H9 (cell line): ENCODE measurements at regions not wholly inside any gene's neighbourhood (a gene's known extent, or its start where the extent isn't known, plus 50 kb on each side); places are given as distances from the start of the nearest gene placed in this dataset.

Experiments
- DNase-seq: peaks from one replicate; pipeline ENCODE4 v3.0.0-alpha.2; 2017
- H2AFZ ChIP-seq: one replicate; pipeline ENCODE4 v1.6.1; 2013; ENCODE audit warnings: mild to moderate bottlenecking, low read length, control low read depth, moderate library complexity
- H2AK5ac ChIP-seq: 2 replicates; pipeline ENCODE4 v1.6.1; 2013; ENCODE audit warnings: low read length, control low read depth, mixed read lengths; ENCODE audit not compliant: insufficient read length
- H2BK120ac ChIP-seq: one replicate; pipeline ENCODE4 v1.6.1; 2013; ENCODE audit warnings: low read depth, mild to moderate bottlenecking, low read length, control low read depth, inconsistent platforms; ENCODE audit not compliant: poor library complexity, severe bottlenecking
- H2BK12ac ChIP-seq: 2 replicates; pipeline ENCODE4 v1.6.1; 2013; ENCODE audit warnings: low read length, control low read depth, mixed read lengths, low read depth; ENCODE audit not compliant: insufficient read length
- H2BK15ac ChIP-seq: 2 replicates; pipeline ENCODE4 v1.6.1; 2013; ENCODE audit warnings: low read depth, low read length, control low read depth
- H2BK20ac ChIP-seq: one replicate; pipeline ENCODE4 v1.6.1; 2013; ENCODE audit warnings: low read depth, mild to moderate bottlenecking, low read length, control low read depth, inconsistent platforms; ENCODE audit not compliant: poor library complexity, severe bottlenecking
- H2BK5ac ChIP-seq: 2 replicates; pipeline ENCODE4 v1.6.1; 2013; ENCODE audit warnings: low read length, control low read depth, mixed read lengths; ENCODE audit not compliant: insufficient read length
- H3K14ac ChIP-seq: 2 replicates; pipeline ENCODE4 v1.6.1; 2013; ENCODE audit warnings: low read length, control low read depth; ENCODE audit not compliant: insufficient read depth
- H3K18ac ChIP-seq: 2 replicates; pipeline ENCODE4 v1.6.1; 2013; ENCODE audit warnings: low read depth, mild to moderate bottlenecking, mixed read lengths, low read length, control low read depth; ENCODE audit not compliant: insufficient read length
- H3K23ac ChIP-seq: 2 replicates; pipeline ENCODE4 v1.6.1; 2013; ENCODE audit warnings: low read length, control low read depth, mixed read lengths, low read depth; ENCODE audit not compliant: insufficient read length
- H3K23me2 ChIP-seq: 2 replicates; pipeline ENCODE4 v1.6.1; 2013; ENCODE audit warnings: low read depth, mild to moderate bottlenecking, mixed read lengths, low read length, control low read depth; ENCODE audit not compliant: insufficient read length, poor library complexity, severe bottlenecking
- H3K27ac ChIP-seq: 2 replicates; pipeline ENCODE4 v1.5.1; 2013; ENCODE audit warnings: low read length, control low read depth, mixed read lengths, low read depth; ENCODE audit not compliant: insufficient read length
- H3K27me3 ChIP-seq: 2 replicates; pipeline ENCODE4 v1.6.1; 2013; ENCODE audit warnings: low read length, control low read depth, inconsistent platforms; ENCODE audit not compliant: insufficient read depth
- H3K4ac ChIP-seq: 2 replicates; pipeline ENCODE4 v1.6.1; 2013; ENCODE audit warnings: low read depth, mild to moderate bottlenecking, control low read depth, inconsistent platforms, low read length, moderate library complexity
- H3K4me1 ChIP-seq: 2 replicates; pipeline ENCODE4 v1.6.1; 2013; ENCODE audit warnings: low read length, control low read depth, inconsistent platforms; ENCODE audit not compliant: insufficient read depth
- H3K4me2 ChIP-seq: 2 replicates; pipeline ENCODE4 v1.6.1; 2013; ENCODE audit warnings: low read length, control low read depth, mixed read lengths; ENCODE audit not compliant: insufficient read length, insufficient read depth
- H3K56ac ChIP-seq: 2 replicates; pipeline ENCODE4 v1.6.1; 2013; ENCODE audit warnings: low read depth, mild to moderate bottlenecking, mixed read lengths, low read length, control low read depth; ENCODE audit not compliant: insufficient read length
- H3K79me1 ChIP-seq: 2 replicates; pipeline ENCODE4 v1.6.1; 2013; ENCODE audit warnings: low read depth, mild to moderate bottlenecking, moderate library complexity, low read length, control low read depth, inconsistent platforms; ENCODE audit not compliant: insufficient read depth, poor library complexity, severe bottlenecking
- H3K79me2 ChIP-seq: 2 replicates; pipeline ENCODE4 v1.6.1; 2013; ENCODE audit warnings: low read length, control low read depth, inconsistent platforms; ENCODE audit not compliant: insufficient read depth
- H3K9ac ChIP-seq: 2 replicates; pipeline ENCODE4 v1.6.1; 2013; ENCODE audit warnings: low read length, control low read depth, mixed read lengths; ENCODE audit not compliant: insufficient read length; ENCODE audit errors: extremely low read depth
- H3K9me3 ChIP-seq: one replicate; pipeline ENCODE4 v1.6.1; 2013; ENCODE audit warnings: low read depth, low read length, inconsistent platforms; ENCODE audit not compliant: control insufficient read depth
- H3T11ph ChIP-seq: one replicate; pipeline ENCODE4 v1.6.1; 2013; ENCODE audit warnings: mild to moderate bottlenecking, low read length, control low read depth, inconsistent platforms
- H4K20me1 ChIP-seq: one replicate; pipeline ENCODE4 v1.6.1; 2013; ENCODE audit not compliant: control insufficient read depth, insufficient read length, insufficient read depth
- H4K5ac ChIP-seq: 2 replicates; pipeline ENCODE4 v1.6.1; 2013; ENCODE audit warnings: low read depth, mild to moderate bottlenecking, mixed read lengths, low read length, control low read depth; ENCODE audit not compliant: insufficient read length
- H4K8ac ChIP-seq: replicated peaks from 2 replicates; pipeline ENCODE4 v1.6.1; 2013; ENCODE audit warnings: low read length, control low read depth, mixed read lengths, low read depth; ENCODE audit not compliant: insufficient read length
- H4K91ac ChIP-seq: 2 replicates; pipeline ENCODE4 v1.6.1; 2013; ENCODE audit warnings: low read depth, mild to moderate bottlenecking, moderate library complexity, mixed read lengths, low read length, control low read depth; ENCODE audit not compliant: insufficient read length
- H3K27ac Mint-ChIP-seq, 3 experiments: 2 replicates in 2 of 3; 3 replicates in 1 of 3; pipeline ENCODE4 v1.8.0; 2020 to 2021; ENCODE audit warnings: mixed read lengths in 3 of 3, mild to moderate bottlenecking in 1 of 3, moderate library complexity in 1 of 3
- H3K27me3 Mint-ChIP-seq: 2 replicates; pipeline ENCODE4 v1.8.0; 2021; ENCODE audit warnings: low read depth, mild to moderate bottlenecking, moderate library complexity, mixed read lengths
- H3K36me3 Mint-ChIP-seq, 3 experiments: 2 replicates in 2 of 3; 3 replicates in 1 of 3; pipeline ENCODE4 v1.8.0; 2020 to 2021; ENCODE audit warnings: low read depth in 3 of 3, mixed read lengths in 3 of 3; ENCODE audit not compliant: insufficient read depth in 1 of 3
- H3K4me1 Mint-ChIP-seq, 2 experiments: 2 replicates each; pipeline ENCODE4 v1.8.0; 2020; ENCODE audit warnings: mixed read lengths in 2 of 2
- H3K4me3 Mint-ChIP-seq, 2 experiments: 2 replicates in 1 of 2; 3 replicates in 1 of 2; pipeline ENCODE4 v1.8.0; 2020 to 2021; ENCODE audit warnings: mild to moderate bottlenecking in 2 of 2, mixed read lengths in 2 of 2, moderate library complexity in 1 of 2
- H3K9me3 Mint-ChIP-seq, 2 experiments: 2 replicates in 1 of 2; 3 replicates in 1 of 2; pipeline ENCODE4 v1.8.0; 2020; ENCODE audit warnings: mild to moderate bottlenecking in 2 of 2, mixed read lengths in 2 of 2, moderate library complexity in 1 of 2
- CTCF ChIP-seq: fragments of 200-600 bp; sonication (generic); conservative IDR thresholded peaks from 3 replicates; pipeline ENCODE4 v1.8.0; 2021; ENCODE audit warnings: antibody characterized with exemption, mild to moderate bottlenecking
- WGBS: extraction: QIAGEN DNeasy Blood & Tissue Kit; methylation state at CpG from one replicate; pipeline ENCODE4 v1.1.7; 2013; ENCODE audit warnings: missing lambda C conversion rate, low lambda C conversion rate, mixed read lengths; ENCODE audit not compliant: insufficient read length; ENCODE audit errors: extremely low coverage; 5-methylcytosine and 5-hydroxymethylcytosine counted together

GRCh38 chr10:35933940-35934641, 292.0 kb upstream of the FZD8 start:
- no peaks in the 10 kb centered on the region for H3K27me3 ChIP-seq
- H4K8ac ChIP-seq, result no peak overlapping the region
- no peak overlapping the region for H3K4me3 Mint-ChIP-seq
- no peak overlapping the region for H3K18ac ChIP-seq
- H3K9ac ChIP-seq, result no peak overlapping the region
- no peak overlapping the region for H3K56ac ChIP-seq
- no peaks in the 10 kb centered on the region for H3K79me1 ChIP-seq
- no peaks in the 10 kb centered on the region; the same call in 1 of the 2 replicates for H3K4me1 ChIP-seq
- H3T11ph ChIP-seq, result no peak overlapping the region
- no peak overlapping the region for H2AK5ac ChIP-seq
- no peak overlapping the region; a peak in 1 of 7 replicates for H3K27ac Mint-ChIP-seq
- no peak overlapping the region for H4K91ac ChIP-seq
- H3K27me3 Mint-ChIP-seq, result peaks cover 4% of the 10 kb centered on the region
- no peak overlapping the region for H4K5ac ChIP-seq
- H3K23ac ChIP-seq, result no peak overlapping the region
- no peak for DNase-seq
- no peak overlapping the region for H2BK5ac ChIP-seq
- H2AFZ ChIP-seq, result no peak overlapping the region
- no peak overlapping the region for H2BK15ac ChIP-seq
- H3K23me2 ChIP-seq, result no peaks in the 10 kb centered on the region
- no peaks in the 10 kb centered on the region for H3K9me3 ChIP-seq
- no peaks in the 10 kb centered on the region for H3K36me3 Mint-ChIP-seq
- WGBS, result no CpG with 5 or more reads among the region's 5 CpGs
- H4K20me1 ChIP-seq, result no peaks in the 10 kb centered on the region
- H3K9me3 Mint-ChIP-seq, result no peaks in the 10 kb centered on the region
- H2BK120ac ChIP-seq, result no peak overlapping the region
- TF ChIP-seq CTCF, result no peak
- H3K4me1 Mint-ChIP-seq, result peaks cover 8 to 11% of the 10 kb centered on the region in 2 experiments; a peak in 3 of 4 replicates
- no peak overlapping the region for H3K14ac ChIP-seq
- H3K79me2 ChIP-seq, result no peaks in the 10 kb centered on the region
- no peak overlapping the region for H3K4ac ChIP-seq
- no peak overlapping the region for H3K4me2 ChIP-seq
- no peak overlapping the region for H3K27ac ChIP-seq
- H2BK12ac ChIP-seq, result no peak overlapping the region
- H2BK20ac ChIP-seq, result no peak overlapping the region
